NOMO-1 treated with dmso at 0.1 percent for 144 hours (cell line): ENCODE measurements at regions not wholly inside any gene's neighbourhood (a gene's known extent, or its start where the extent isn't known, plus 50 kb on each side); places are given as distances from the start of the nearest gene placed in this dataset.
"Not testable (repeated sequence)": the region's sequence is repeated elsewhere in the genome, so short reads cannot be mapped to it uniquely, and the experiment has no call there.

Experiments
- DNase-seq: peaks from one replicate; lab custom pipeline; 2025; ENCODE audit not compliant: unreplicated experiment; lab: John Stamatoyannopoulos, UW

DNA sequence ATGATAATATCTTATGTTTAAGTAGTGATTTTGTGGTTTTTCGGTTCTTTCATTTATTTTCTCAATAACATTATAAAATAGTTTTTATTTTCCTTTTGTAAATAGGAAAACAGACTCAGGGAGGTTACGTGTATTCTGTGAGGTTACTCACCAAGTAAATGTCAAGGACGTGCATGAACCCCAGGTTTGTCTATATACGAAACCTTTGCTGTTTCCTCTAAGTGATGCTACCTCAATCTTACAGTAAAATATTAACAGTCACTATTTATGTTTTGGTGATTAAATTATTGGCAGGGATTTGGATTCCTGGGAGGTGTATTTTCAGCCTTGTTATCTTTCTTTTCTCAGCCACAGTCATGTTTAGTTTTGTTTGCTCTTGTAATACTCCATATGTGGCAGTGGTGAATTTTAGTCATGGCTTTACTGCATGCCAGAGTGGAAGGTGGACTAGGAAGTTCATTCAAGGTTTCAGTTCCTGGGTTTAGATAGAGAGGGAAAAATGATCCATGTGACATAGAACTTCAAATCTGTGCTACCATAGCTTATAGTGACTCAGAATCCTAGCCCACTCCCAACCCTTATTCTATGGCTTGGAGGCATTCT, 139.9 kb downstream of the ARL4A start:
- DNase-seq: no peak

DNA sequence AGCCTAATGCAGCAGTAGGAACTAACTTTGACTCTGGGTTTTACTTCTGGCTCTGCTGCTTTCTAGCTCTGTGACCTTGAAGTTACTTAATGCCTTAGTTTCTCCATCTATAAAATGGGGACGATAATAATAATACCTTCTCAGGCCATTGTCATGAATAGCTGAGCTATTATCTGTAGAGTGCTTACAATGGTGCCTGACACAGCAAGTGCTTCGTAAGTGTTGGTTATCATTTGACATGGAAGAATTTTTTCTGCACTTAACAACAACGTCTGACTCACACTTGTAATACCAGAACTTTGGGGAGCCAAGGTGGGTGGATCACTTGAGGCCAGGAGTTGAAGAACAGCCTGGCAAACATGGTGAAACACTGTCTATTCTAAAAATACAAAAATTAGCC, 140.5 kb downstream of the ARL4A start:
- no peak for DNase-seq

DNA sequence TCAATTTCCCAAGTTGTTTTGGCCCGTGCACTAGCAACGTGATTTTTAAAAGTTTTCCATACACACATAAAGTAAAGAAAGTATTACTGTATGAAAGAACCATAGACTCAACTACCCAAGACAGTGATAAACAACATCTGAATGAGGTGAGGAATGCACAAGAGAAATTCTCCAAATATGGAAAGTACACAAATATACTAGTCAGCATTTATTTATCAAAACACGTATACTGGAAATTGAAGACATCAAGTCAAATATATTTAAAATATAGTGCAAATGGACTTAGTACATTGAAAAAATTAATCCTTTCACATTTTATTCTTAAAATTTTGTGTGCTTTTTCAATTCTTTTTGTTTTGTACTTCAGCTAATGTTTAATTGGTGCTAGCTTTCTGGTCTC, 143.6 kb downstream of the ARL4A start:
- DNase-seq: no peak

DNA sequence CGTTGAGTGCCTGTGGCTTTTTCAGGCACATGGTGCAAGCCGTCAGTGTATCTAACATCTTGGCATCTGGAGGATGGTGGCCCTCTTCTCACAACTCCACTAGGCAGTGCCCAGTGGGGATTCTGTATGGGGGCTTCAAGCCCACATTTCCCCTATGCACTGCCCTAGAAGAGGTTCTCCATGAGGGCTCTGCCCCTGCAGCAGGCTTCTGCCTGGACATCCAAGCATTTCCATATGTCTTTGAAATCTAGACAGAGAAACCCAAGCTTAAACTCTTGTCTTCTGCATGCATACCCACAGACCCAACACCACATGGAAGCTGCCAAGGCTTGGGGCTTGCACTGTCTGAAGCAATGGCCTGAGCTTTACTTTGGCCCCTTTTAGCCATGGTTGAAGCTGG, 146.4 kb downstream of the ARL4A start:
- DNase-seq: no peak

DNA sequence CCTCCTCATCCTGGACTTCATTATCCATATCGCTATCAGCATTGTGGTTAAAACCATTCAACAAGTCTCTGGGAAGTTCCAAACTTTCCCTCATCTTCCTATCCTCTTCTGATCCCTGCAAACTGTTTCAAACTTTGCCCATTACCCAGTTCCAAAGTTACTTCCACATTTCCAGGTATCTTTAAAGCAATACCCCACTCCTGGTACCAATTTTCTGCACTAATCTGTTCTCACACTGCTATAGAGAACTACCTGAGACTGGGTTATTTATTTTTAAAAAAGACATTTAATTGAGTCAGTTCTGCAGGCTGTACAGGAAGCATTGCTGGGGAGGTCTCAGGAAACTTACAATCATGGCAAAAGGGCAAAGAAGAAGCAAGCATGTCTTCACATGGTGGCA, 147.3 kb downstream of the ARL4A start:
- no peak for DNase-seq

DNA sequence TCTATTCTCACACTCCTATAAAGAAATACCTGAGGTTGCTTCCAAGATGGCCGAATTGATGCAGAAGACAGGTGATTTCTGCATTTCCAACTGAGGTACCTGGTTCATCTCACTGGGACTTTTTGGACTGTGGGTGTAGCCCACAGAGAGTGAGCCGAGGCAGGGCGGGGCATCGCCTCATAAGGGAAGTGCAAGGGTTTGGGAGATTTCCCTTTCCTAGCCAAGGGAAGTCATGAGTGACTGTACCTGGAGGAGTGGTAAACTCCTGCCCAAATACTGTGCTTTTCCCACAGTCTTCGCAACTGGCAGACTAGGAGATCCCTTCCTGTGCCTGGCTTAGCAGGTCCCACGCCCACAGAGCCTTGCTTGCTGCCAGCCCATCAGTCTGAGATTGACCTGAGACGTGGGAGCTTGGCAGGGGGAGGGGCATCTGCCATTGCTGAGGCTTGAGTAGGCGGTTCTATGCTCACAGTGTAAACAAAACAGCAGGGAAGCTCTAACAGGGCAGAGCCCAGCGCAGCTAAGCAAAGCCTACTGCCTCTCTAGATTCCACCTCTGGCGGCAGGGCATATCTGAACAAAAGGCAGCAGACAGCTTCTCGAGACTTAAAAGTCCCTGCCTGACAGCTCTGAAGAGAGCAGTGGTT, 152.2 kb downstream of the ARL4A start:
- no peak for DNase-seq

DNA sequence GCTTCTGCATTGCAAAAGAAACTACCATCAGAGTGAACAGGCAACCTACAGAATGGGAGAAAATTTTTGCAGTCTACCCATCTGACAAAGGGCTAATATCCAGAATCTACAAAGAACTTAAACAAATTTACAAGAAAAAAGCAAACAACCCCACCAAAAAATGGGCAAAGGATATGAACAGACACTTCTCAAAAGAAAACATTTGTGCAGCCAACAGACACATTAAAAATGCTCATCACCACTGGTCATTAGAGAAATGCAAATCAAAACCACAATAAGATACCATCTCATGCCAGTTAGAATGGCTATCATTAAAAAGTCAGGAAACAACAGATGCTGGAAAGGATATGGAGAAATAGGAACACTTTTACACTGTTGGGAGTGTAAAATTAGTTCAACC, 157.3 kb downstream of the ARL4A start:
- not testable (repeated sequence) for DNase-seq

DNA sequence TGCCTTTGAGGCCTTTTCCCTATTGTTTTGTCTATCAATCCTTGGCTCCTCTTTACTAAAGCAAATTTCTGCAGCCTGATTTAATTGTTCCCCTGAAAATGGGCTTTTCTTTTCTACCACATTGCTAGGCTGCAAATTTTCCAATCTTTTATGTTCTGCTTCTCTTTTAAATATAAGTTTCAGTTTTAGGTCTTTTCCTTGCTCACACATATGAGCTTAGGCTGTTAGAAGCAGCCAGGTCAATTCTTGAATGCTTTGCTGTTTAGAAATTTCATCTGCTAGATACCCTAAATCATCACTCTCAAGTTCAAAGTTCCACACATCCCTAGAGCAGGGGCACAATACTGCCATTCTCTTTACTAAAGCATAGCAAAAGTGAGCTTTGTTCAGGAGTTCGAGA, 159.6 kb downstream of the ARL4A start:
- no peak for DNase-seq

DNA sequence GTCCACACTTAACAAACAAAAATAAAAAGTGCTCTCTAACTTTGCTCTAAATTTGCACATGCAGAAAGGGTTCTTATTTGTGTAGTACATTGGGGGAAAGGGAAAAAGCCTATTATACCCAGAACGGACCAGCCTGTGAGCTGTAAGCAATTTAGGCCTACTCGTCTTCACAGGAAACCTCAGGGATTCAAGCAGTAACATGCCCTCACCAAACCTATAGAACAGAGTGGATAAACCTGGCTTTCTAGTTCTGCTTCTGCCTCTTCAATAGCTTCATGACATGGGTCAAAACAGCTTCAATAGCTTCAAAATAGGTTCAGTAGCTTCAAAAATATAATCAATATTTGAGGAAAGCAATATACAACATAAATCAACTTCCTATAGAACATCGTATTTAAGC, 163.7 kb downstream of the ARL4A start:
- DNase-seq: no peak

DNA sequence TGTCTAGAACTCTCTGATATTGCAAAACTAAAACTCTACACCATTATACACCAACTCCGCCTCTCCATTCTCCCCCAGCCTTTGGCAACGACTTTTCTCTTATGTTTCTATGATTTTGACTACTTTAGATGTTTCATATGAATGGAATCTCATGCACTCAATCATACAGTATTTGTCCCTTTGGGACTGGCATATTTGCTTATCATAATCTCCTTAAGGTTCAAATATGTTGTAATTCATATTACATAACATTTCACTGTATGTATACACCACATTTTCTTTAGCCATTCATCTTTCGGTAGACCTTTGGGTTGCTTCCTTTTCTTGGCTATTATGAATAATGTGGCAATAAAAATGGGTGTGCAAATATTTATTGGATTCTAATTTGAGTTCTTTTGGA, 164.4 kb downstream of the ARL4A start:
- no peak for DNase-seq

DNA sequence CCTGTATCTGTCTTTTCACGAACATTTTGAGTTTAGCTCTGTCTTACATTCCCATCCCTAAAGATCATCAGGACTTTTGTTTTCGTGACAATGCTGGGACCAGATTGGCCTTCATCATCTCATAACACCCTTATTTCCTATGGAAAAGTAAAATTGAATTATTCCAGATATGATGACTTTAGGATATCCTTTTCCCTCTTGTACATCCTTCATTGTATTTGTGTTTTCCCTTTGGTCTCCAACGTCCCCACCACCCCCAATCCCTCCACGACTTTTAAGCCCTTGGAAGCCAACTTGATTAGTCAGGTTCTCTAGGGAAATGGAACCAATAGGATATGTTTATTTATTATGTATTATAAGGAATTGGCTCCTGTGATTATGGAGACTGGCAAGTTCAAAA, 167.6 kb downstream of the ARL4A start:
- DNase-seq: no peak

DNA sequence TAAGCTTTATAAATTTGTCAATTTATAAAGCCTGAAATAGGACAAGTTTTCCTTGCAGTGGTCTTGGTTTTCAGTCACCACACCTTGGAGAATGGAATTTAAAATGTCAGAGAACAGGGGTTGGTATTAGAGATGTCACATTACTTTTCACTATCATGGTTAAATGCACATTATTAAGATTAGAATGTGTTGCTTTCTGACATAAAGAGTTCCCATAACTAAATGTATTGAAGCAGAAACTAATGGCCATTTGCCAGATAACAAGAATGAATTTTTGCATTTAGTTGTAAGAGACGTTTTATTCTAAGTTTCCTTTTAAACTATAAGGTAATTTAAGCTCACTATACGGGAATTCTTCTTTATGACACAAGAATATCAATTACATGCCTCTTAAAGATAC, 172.3 kb downstream of the ARL4A start:
- DNase-seq: no peak

DNA sequence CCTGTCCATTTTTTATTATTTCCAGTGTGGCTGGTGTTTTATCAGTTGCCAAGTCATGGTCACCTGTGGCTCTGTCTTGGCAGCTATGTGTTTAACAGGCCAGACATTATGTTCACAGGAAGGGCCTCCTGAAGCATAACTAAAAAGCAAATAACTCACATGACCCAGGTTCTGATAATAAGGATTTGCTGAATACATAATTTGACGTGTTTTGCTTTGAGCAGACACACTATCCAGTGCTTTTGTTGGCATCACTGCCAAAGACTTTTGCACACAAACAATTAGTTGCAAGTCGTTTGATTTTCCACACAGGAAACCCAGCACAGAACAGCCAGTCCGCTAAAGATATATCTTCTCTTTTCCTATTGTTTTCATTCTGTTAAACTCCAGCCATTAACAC, 173.6 kb downstream of the ARL4A start:
- DNase-seq: no peak

DNA sequence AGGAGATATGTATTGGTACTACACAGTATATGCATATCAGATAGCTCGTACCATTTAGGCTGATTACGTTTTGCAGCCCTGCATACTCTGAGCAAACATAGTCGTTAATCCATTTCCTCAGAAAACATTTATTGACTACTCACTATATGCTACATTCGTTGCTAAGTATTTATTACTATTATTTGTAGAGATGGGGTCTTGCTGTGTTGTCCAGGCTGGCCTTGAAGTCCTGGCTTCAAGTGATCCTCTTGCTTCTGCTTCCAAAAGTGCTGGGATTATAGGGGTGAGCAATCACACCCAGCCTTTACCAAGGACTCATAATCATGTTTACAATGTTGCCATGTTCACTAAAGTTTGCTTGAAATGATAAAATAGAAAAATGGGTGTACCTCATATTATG, 174.7 kb downstream of the ARL4A start:
- no peak for DNase-seq

DNA sequence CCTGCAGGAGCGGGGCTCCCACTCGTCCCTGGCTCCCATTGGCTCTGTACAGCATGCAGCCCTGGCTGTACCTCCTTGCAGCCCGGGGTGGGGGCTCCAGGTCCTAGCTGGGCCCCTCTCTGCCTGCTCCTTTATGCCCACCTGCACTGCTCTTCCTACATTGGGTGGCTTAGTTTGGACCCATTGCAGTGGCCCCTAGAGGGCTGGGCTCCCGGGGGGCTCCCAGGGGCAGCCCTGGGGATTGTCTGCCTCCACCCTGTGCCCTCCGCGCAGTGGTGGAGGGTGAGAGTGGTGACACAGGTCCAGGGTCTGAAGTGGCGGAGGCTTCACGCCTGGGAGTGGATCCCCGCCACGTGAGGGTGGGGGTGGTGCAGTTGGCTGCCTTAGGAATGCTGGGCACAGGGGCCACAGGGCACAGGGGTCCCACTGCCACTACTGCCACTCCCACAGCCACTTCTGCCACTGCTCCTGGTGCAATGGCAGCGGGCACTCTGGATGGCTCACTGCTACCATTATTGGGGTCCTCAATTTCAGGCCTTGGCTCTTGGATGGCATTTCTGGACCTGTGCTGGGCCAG, 177.1 kb downstream of the ARL4A start:
- DNase-seq: no peak

DNA sequence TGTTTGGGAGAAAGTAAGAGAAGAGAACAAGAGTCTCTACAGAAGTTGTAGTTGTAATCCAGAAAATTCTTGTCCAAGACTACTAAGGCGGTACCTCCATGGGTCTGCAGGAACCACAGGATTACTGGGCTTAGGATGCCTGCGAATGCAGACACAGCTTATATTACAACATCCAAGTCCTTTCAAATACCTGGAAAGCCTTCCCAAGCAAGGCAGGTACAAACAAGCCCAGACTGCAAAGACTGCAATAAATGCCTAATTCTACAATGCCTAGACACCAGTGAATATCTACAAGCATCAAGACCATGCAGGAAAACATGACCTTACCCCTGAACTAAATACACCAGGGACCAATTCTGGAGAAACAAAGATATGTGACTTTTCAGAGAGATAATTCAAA, 178.2 kb downstream of the ARL4A start:
- DNase-seq: no peak

DNA sequence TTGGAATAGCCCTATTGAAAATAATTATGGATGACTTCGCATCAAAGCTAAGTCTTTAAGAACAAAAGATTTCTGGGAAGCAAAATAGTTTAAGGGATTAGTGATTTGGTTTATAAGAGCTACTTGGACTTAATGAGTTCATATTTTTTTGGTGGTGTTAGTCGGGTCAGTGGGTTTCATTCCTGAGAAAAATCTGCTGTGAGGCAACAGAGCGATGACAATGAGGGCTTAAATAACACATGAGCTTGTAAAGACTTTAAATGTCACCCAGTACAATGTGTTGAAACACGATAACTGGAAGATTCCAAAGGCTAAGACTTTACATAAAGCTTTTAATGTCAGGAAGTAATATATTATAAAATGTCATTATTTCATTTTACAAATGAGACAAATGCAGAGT, 178.8 kb downstream of the ARL4A start:
- no peak for DNase-seq

DNA sequence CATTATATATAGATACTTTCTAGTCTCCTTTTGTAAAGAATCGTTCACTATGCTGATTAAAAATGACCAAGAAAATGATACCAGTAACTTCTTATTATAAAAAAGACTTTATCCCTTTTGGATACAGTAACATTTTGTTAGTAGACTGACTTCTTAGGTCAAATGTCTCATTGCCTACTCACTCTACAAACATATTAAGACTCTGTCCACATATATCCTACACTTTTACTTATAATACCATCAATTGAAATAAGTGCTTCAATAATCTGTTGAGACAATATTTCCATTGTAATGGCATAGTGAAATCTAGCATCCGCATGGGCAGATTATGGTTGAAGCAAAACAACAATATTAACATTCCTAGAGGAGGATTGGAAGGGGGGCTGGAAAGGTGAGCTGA, 180.6 kb downstream of the ARL4A start:
- DNase-seq: no peak

DNA sequence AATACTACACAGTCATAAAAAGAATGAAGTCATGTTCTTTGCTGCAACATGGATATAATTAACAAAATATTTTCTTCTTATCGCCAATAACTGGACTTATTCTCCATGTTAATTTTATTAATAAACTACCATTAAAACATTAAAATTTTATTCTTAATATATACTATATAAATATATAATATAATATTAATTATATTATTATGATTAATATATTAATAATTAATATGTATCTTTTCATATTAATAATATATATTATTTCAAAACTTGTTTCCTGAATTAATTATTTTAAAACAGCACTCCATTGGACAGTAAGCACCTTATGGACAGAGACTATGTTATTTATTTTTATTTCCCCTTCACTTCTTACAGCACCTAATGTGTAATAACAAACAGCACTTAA, 182.8 kb downstream of the ARL4A start:
- no peak for DNase-seq

DNA sequence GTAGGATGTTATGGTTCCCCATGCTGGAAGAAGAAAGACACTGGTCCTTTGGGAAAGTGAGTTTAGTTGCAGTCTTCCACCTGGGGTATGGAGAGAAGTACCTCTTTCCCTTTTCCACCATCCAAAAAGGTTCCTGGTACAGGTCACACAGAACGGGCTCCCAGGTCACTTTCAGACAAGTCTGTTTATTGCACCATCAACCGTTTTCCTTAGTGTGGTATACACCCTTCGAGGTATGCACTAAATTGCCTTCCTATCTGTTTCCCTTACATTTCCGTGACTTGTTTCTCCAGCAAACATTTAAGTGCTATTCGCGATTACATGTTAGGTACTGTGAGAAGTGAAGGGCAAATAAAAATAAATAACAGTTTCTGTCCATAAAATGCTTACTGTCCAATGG, 185.1 kb downstream of the ARL4A start:
- no peak for DNase-seq

DNA sequence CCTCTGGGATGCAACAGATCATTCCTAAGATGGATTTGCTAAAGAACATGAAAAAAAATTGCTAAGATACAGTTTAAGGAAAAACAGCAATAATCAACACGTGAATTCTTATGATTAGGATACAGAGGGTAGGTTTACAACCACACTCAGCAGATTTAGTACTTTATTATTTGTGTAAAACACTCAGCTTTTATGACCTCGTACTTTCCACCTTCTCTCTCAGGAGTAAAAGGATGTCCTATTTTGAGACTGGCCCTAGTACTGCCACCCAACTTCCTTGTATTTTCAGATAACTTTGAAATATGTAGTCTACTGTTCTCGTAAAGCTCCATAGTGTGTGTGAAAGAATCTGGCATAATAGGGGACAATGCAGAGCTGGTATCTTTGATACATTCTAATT, 186.1 kb downstream of the ARL4A start:
- DNase-seq: no peak

DNA sequence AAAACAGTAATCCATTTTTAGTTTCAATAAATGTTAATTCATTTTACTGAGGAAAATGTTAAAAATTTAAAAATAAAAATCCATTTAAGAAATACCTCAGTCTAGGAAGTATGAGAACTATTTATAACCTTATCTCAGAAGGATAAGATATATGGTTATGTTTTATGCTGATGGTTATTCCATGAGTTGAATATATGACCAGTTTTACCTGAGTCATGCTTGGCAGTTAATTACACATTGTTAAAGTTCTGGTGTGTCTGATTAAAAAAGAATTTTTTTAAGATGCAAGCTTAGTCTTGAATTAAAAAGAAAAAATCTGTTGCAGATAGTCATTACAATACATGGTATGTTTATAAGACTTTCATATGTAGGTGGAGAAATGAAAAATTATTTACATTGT, 191.7 kb downstream of the ARL4A start:
- DNase-seq: no peak

DNA sequence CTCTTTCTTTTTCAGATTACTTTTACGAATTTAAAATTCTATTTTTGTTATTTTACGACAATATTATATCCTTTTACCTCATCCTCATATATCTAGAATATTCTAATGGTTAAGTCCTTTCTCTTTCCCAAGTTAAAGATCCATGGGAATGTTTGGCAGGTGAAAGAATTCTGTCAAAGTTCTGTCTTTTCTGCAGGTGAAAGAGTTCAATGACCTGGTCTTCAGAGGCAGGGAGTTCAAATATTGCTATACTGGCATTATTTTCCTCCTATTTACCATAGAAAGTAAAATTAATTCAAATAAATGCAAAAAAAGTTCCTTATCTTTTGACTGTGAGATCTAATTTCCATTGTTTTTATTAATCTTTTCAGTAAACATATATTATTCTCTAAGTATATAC, 194.3 kb downstream of the ARL4A start:
- no peak for DNase-seq
